Astrocyte (in vitro differentiated cells and primary cell): ENCODE measurements at regions not wholly inside any gene's neighbourhood (a gene's known extent, or its start where the extent isn't known, plus 50 kb on each side); places are given as distances from the start of the nearest gene placed in this dataset.
A peak's percentile ranks its signal among the peaks of the same experiment; 100 is the strongest.

Experiments
- DNase-seq: peaks from one replicate; pipeline ENCODE4 v3.0.0-alpha.2; 2010; ENCODE audit warnings: low read depth
- FAIRE-seq: peaks from 2 replicates; lab custom pipeline; 2011; peaks lifted over from hg19 to GRCh38; lab: Jason Lieb, UNC
- H2AFZ ChIP-seq: 2 replicates; pipeline ENCODE4 v1.6.0; 2012; ENCODE audit warnings: low read depth, low read length, inconsistent platforms
- H3K27ac ChIP-seq: 2 replicates; pipeline ENCODE4 v1.5.1; 2011; ENCODE audit warnings: low read depth, low read length, inconsistent platforms
- H3K27me3 ChIP-seq: 2 replicates; pipeline ENCODE4 v1.6.0; 2011; ENCODE audit warnings: low read length, inconsistent platforms; ENCODE audit not compliant: insufficient read depth
- H3K36me3 ChIP-seq: 2 replicates; pipeline ENCODE4 v1.5.1; 2011; ENCODE audit warnings: low read length, inconsistent platforms; ENCODE audit not compliant: insufficient read depth
- H3K4me1 ChIP-seq: 2 replicates; pipeline ENCODE4 v1.5.1; 2011; ENCODE audit warnings: low read length, inconsistent platforms; ENCODE audit not compliant: insufficient read depth
- H3K4me2 ChIP-seq: 2 replicates; pipeline ENCODE4 v1.6.0; 2012; ENCODE audit warnings: low read length, inconsistent platforms
- H3K4me3 ChIP-seq: 2 replicates; pipeline ENCODE4 v1.5.1; 2011; ENCODE audit warnings: low read depth, mild to moderate bottlenecking, low read length, inconsistent platforms; ENCODE audit not compliant: insufficient read depth
- H3K79me2 ChIP-seq: 2 replicates; pipeline ENCODE4 v1.6.0; 2012; ENCODE audit warnings: mild to moderate bottlenecking, low read length, inconsistent platforms; ENCODE audit not compliant: insufficient read depth
- H3K9ac ChIP-seq: 2 replicates; pipeline ENCODE4 v1.6.0; 2012; ENCODE audit warnings: mild to moderate bottlenecking, low read length, inconsistent platforms
- H3K9me3 ChIP-seq: 2 replicates; pipeline ENCODE4 v1.5.1; 2012; ENCODE audit warnings: low read depth, mild to moderate bottlenecking, low read length, inconsistent platforms; ENCODE audit not compliant: insufficient read depth
- H4K20me1 ChIP-seq: 2 replicates; pipeline ENCODE4 v1.6.0; 2012; ENCODE audit warnings: low read length, inconsistent platforms; ENCODE audit not compliant: insufficient read depth
- H3K27ac Mint-ChIP-seq: one replicate; pipeline ENCODE4 v1.8.0; 2021; ENCODE audit warnings: mild to moderate bottlenecking, mixed read lengths; ENCODE audit not compliant: unreplicated experiment
- H3K27me3 Mint-ChIP-seq: one replicate; pipeline ENCODE4 v1.8.0; 2021; ENCODE audit warnings: low read depth, mixed read lengths; ENCODE audit not compliant: unreplicated experiment
- H3K36me3 Mint-ChIP-seq: one replicate; pipeline ENCODE4 v1.8.0; 2021; ENCODE audit warnings: low read depth, mixed read lengths; ENCODE audit not compliant: unreplicated experiment
- H3K4me1 Mint-ChIP-seq: one replicate; pipeline ENCODE4 v1.8.0; 2021; ENCODE audit warnings: low read depth, mixed read lengths; ENCODE audit not compliant: unreplicated experiment
- H3K4me3 Mint-ChIP-seq: one replicate; pipeline ENCODE4 v1.8.0; 2021; ENCODE audit warnings: mild to moderate bottlenecking, moderate library complexity, mixed read lengths; ENCODE audit not compliant: unreplicated experiment
- H3K9me3 Mint-ChIP-seq: one replicate; pipeline ENCODE4 v1.8.0; 2021; ENCODE audit warnings: mild to moderate bottlenecking, mixed read lengths; ENCODE audit not compliant: unreplicated experiment
- CTCF ChIP-seq: IDR thresholded peaks from 2 replicates; pipeline ENCODE4 v1.5.1; 2011; ENCODE audit warnings: low read depth, mild to moderate bottlenecking, inconsistent platforms, low read length, moderate library complexity; ENCODE audit not compliant: insufficient read depth
- EZH2 ChIP-seq: IDR thresholded peaks from 2 replicates; pipeline ENCODE4 v1.6.1; 2012; ENCODE audit warnings: mild to moderate bottlenecking, low read length, inconsistent platforms; ENCODE audit not compliant: insufficient read depth

GRCh38 chr10:3487228-3487627 is 297.8 kb downstream of the KLF6 start:
- Histone ChIP-seq H3K27me3 (no peaks in the 10 kb centered on the region), H3K27ac (no peak overlapping the region), H4K20me1 (no peaks in the 10 kb centered on the region), H3K36me3 (no peaks in the 10 kb centered on the region), H3K9me3 (no peaks in the 10 kb centered on the region), H3K9ac (peak overlapping the region; percentile 39), H2AFZ (no peak overlapping the region), H3K79me2 (no peaks in the 10 kb centered on the region), H3K4me2 (no peak overlapping the region), H3K4me1 (peaks cover 14% of the 10 kb centered on the region), H3K4me3 (no peak overlapping the region)
- Mint-ChIP-seq H3K27me3 (no peaks in the 10 kb centered on the region), H3K9me3 (peaks cover 7% of the 10 kb centered on the region), H3K4me3 (no peak overlapping the region), H3K36me3 (no peaks in the 10 kb centered on the region), H3K4me1 (peaks cover 20% of the 10 kb centered on the region), H3K27ac (peak overlapping the region; percentile 55)
- no peak for FAIRE-seq
- TF ChIP-seq EZH2 (no peak), CTCF (no peak)
- DNase-seq: no peak

- Histone ChIP-seq H3K27me3 (no peaks in the 10 kb centered on the region), H4K20me1 (no peaks in the 10 kb centered on the region), H2AFZ (no peak overlapping the region), H3K36me3 (no peaks in the 10 kb centered on the region), H3K9me3 (no peaks in the 10 kb centered on the region), H3K4me2 (peak overlapping the region; percentile 12), H3K27ac (no peak overlapping the region), H3K4me3 (no peak overlapping the region), H3K79me2 (no peaks in the 10 kb centered on the region), H3K4me1 (peaks cover 19% of the 10 kb centered on the region), H3K9ac (peak overlapping the region; percentile 39)
- no peak for TF ChIP-seq EZH2
- TF ChIP-seq CTCF: no peak
- Mint-ChIP-seq H3K9me3 (peaks cover 9% of the 10 kb centered on the region), H3K27ac (peak overlapping the region; percentile 72), H3K4me1 (peaks cover 22% of the 10 kb centered on the region), H3K36me3 (peaks cover 1% of the 10 kb centered on the region), H3K4me3 (no peak overlapping the region), H3K27me3 (no peaks in the 10 kb centered on the region)
- DNase-seq (peak; percentile 67), FAIRE-seq (no peak)
Observed at GRCh38 chr10:3486346-3487065, 298.5 kb downstream of the KLF6 start.

GRCh38 chr10:3485057-3485686 is 299.8 kb downstream of the KLF6 start:
- H3K4me2 ChIP-seq: no peak overlapping the region
- no peak overlapping the region for H3K27ac ChIP-seq
- peaks cover 22% of the 10 kb centered on the region for H3K4me1 Mint-ChIP-seq

More at GRCh38 chr10:3485057-3485686, 299.8 kb downstream of the KLF6 start:
- TF ChIP-seq EZH2: no peak
- no peak for TF ChIP-seq CTCF
- no peaks in the 10 kb centered on the region for H3K36me3 ChIP-seq
- Mint-ChIP-seq H3K9me3 (peaks cover 12% of the 10 kb centered on the region), H3K36me3 (peaks cover 1% of the 10 kb centered on the region), H3K4me3 (no peak overlapping the region), H3K27ac (no peak overlapping the region), H3K27me3 (no peaks in the 10 kb centered on the region)
- H3K9me3 ChIP-seq: no peaks in the 10 kb centered on the region
- FAIRE-seq: no peak
- H3K27me3 ChIP-seq: no peaks in the 10 kb centered on the region
- no peaks in the 10 kb centered on the region for H4K20me1 ChIP-seq
- H3K9ac ChIP-seq: no peak overlapping the region
- H2AFZ ChIP-seq: no peak overlapping the region
- no peaks in the 10 kb centered on the region for H3K79me2 ChIP-seq
- H3K4me1 ChIP-seq: peaks cover 19% of the 10 kb centered on the region
- H3K4me3 ChIP-seq: no peak overlapping the region
- DNase-seq: no peak
